ENCODE measurements at regions not wholly inside any gene's neighbourhood (a gene's known extent, or its start where the extent isn't known, plus 50 kb on each side); places are given as distances from the start of the nearest gene placed in this dataset.
A peak's percentile ranks its signal among the peaks of the same experiment; 100 is the strongest.

- BruUV-seq (replicated peaks): no TSS peak
- Mint-ChIP-seq H3K27ac (ENCODE audit: low read depth, unreplicated experiment) (no peak overlapping the region), H3K4me1 (ENCODE audit: insufficient read depth, unreplicated experiment) (peaks cover 21% of the 10 kb centered on the region), H3K9me3 (ENCODE audit: unreplicated experiment) (no peaks in the 10 kb centered on the region), H3K36me3 (ENCODE audit: insufficient read depth, unreplicated experiment) (no peaks in the 10 kb centered on the region), H3K4me3 (ENCODE audit: unreplicated experiment) (no peak overlapping the region), H3K27me3 (ENCODE audit: insufficient read depth, unreplicated experiment) (no peaks in the 10 kb centered on the region)
- DNase-seq (ENCODE audit: unreplicated experiment): no peak
- intact Hi-C loops (cut with micrococcal nuclease): loop anchor here (5.0 kb wide), 1 partner anchor 253 kb away; no protein-coding TSS in a partner anchor
- POLR2A ChIA-PET: no interaction called here
- TF ChIP-seq, protein P1, sequence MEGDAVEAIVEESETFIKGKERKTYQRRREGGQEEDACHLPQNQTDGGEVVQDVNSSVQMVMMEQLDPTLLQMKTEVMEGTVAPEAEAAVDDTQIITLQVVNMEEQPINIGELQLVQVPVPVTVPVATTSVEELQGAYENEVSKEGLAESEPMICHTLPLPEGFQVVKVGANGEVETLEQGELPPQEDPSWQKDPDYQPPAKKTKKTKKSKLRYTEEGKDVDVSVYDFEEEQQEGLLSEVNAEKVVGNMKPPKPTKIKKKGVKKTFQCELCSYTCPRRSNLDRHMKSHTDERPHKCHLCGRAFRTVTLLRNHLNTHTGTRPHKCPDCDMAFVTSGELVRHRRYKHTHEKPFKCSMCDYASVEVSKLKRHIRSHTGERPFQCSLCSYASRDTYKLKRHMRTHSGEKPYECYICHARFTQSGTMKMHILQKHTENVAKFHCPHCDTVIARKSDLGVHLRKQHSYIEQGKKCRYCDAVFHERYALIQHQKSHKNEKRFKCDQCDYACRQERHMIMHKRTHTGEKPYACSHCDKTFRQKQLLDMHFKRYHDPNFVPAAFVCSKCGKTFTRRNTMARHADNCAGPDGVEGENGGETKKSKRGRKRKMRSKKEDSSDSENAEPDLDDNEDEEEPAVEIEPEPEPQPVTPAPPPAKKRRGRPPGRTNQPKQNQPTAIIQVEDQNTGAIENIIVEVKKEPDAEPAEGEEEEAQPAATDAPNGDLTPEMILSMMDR (IDR thresholded peaks at IDR 0.05; ENCODE audit: unreplicated experiment): no peak
- CTCF ChIA-PET: interaction anchor here (1.0 to 1.5 kb wide), 2 partner anchors 9 to 150 kb away, joined by 3 to 4 read pairs; no protein-coding TSS in a partner anchor
Measured at GRCh38 chr4:24164797-24165196, 274.9 kb upstream of the PPARGC1A start.

- ChIA-PET CTCF (interaction anchor here (0.5 to 1.5 kb wide), 5 partner anchors 10 to 309 kb away, joined by 3 to 4 read pairs (median 3); no protein-coding TSS in a partner anchor), POLR2A (no interaction called here)
- Mint-ChIP-seq H3K9me3 (ENCODE audit: unreplicated experiment) (no peaks in the 10 kb centered on the region), H3K27ac (ENCODE audit: low read depth, unreplicated experiment) (no peak overlapping the region), H3K4me1 (ENCODE audit: insufficient read depth, unreplicated experiment) (peaks cover 21% of the 10 kb centered on the region), H3K4me3 (ENCODE audit: unreplicated experiment) (no peak overlapping the region), H3K36me3 (ENCODE audit: insufficient read depth, unreplicated experiment) (no peaks in the 10 kb centered on the region), H3K27me3 (ENCODE audit: insufficient read depth, unreplicated experiment) (no peaks in the 10 kb centered on the region)
- intact Hi-C loops (cut with micrococcal nuclease): loop anchor here (5.0 kb wide), 1 partner anchor 253 kb away; no protein-coding TSS in a partner anchor
- no peak for DNase-seq (ENCODE audit: unreplicated experiment)
- no TSS peak for BruUV-seq (replicated peaks)
- TF ChIP-seq, protein P1 (IDR thresholded peaks at IDR 0.05; ENCODE audit: unreplicated experiment): no peak
Measured at GRCh38 chr4:24164054-24164693, 274.3 kb upstream of the PPARGC1A start.

DNA sequence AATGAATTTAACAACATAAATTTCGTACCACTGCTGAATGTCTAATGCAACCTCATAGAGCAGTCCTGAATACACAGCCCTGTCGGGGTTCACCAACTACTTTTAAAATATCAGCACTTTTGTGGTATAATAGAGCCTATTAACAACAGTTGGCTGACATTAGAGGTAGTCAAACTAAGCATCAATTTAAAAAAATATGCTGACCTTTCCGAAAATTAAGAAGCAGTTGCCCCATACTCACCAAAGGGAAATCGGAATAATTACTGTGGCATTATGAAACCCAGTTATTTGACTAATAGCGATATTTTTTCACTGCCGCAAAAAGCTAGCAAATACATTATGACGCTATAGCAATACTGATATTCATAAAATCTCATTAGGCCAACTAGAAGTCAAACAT, 273.5 kb upstream of the PPARGC1A start:
- Mint-ChIP-seq H3K9me3 (ENCODE audit: unreplicated experiment) (no peaks in the 10 kb centered on the region), H3K4me3 (ENCODE audit: unreplicated experiment) (no peak overlapping the region), H3K27me3 (ENCODE audit: insufficient read depth, unreplicated experiment) (no peaks in the 10 kb centered on the region), H3K36me3 (ENCODE audit: insufficient read depth, unreplicated experiment) (no peaks in the 10 kb centered on the region), H3K27ac (ENCODE audit: low read depth, unreplicated experiment) (no peak overlapping the region), H3K4me1 (ENCODE audit: insufficient read depth, unreplicated experiment) (peaks cover 22% of the 10 kb centered on the region)
- ChIA-PET CTCF (interaction anchor here (0.5 to 1.5 kb wide), 3 partner anchors 11 to 219 kb away, joined by 3 read pairs; no protein-coding TSS in a partner anchor), POLR2A (no interaction called here)
- intact Hi-C loops (cut with micrococcal nuclease): loop anchor here (5.0 kb wide), 1 partner anchor 254 kb away; no protein-coding TSS in a partner anchor
- no peak for DNase-seq (ENCODE audit: unreplicated experiment)
- no TSS peak for BruUV-seq (replicated peaks)
- TF ChIP-seq, protein P1 (IDR thresholded peaks at IDR 0.05; ENCODE audit: unreplicated experiment): no peak

DNA sequence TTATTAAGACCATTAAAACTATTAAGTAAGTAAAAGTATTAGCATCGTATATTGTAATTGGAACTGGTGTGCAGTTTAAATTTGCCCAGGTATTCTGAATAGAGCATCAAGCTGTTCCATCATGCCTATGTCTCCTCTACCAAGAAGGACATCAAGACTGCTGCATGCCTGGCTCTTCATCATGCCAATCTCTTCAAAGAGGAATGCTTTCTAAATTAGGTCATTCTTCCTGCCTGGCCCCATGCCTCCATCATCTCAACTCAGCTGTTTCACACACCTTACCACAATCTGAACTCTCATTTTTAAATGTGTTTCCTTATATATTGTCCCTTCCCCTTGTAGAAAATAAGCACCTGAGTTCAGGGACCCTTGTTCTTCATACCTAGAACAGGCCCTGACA, 270.5 kb upstream of the PPARGC1A start:
- intact Hi-C loops (cut with micrococcal nuclease): loop anchor here (5.0 kb wide), 1 partner anchor 257 kb away; no protein-coding TSS in a partner anchor
- Mint-ChIP-seq H3K9me3 (ENCODE audit: unreplicated experiment) (peaks cover 9% of the 10 kb centered on the region), H3K36me3 (ENCODE audit: insufficient read depth, unreplicated experiment) (no peaks in the 10 kb centered on the region), H3K27me3 (ENCODE audit: insufficient read depth, unreplicated experiment) (no peaks in the 10 kb centered on the region), H3K4me3 (ENCODE audit: unreplicated experiment) (no peak overlapping the region), H3K4me1 (ENCODE audit: insufficient read depth, unreplicated experiment) (peaks cover 36% of the 10 kb centered on the region), H3K27ac (ENCODE audit: low read depth, unreplicated experiment) (no peak overlapping the region)
- DNase-seq (ENCODE audit: unreplicated experiment): peak; percentile 34
- ChIA-PET CTCF (interaction anchor here (0.6 to 0.7 kb wide), 3 partner anchors 51 to 303 kb away, joined by 3 to 4 read pairs (median 3); no protein-coding TSS in a partner anchor), POLR2A (interaction anchor here (1.4 to 1.6 kb wide), 2 partner anchors 11 to 33 kb away, joined by 3 to 4 read pairs; no protein-coding TSS in a partner anchor)
- TF ChIP-seq, protein P1 (IDR thresholded peaks at IDR 0.05; ENCODE audit: unreplicated experiment): no peak
- no TSS peak for BruUV-seq (replicated peaks)
